ENCODE measurements at regions not wholly inside any gene's neighbourhood (a gene's known extent, or its start where the extent isn't known, plus 50 kb on each side); places are given as distances from the start of the nearest gene placed in this dataset.

DNA sequence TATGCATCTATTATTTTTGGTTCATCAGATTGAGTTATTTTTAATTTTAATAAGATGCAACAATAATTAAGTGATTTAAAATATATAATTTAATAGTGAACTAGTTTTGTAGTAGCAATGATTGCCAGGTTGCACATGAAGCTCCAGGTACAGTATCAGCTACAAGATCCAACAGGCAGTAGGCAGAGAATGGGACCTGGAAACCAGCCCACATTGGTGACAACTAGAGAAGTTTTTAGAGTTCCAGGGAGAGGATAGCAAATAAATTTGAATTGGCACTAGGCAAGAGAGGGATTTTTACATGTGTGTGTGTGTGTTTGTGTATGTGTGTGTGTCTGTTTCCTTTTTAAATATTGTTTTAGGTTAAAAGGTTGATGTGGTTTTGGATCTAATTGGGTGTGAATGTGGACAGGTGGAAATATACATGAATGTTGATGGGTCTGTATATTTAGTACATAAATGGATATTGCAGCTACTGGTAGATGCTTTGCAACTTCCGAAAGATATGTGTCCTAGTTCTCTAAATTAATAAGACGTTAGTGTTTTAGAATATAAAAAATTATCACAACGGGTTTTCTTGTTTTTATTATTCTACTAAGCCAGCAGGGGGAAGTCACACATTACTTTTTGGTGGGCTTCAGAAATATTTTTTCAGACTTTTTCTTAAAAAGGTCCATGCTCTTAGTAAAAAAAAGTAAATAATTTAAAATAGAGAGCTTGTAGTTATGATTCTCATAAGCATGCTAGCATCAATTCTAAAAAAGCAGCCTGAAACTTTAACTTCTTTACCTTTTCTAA is 110.1 kb upstream of the GBE1 start:
- TF ChIP-seq EP300 (IDR thresholded peaks at IDR 0.05; ENCODE audit: borderline replicate concordance), result no peak
- no peak for TF ChIP-seq YY1 (IDR thresholded peaks at IDR 0.05; ENCODE audit: low read depth)
- no peak for TF ChIP-seq TAF1 (IDR thresholded peaks at IDR 0.05; ENCODE audit: low read depth)
- TF ChIP-seq, protein P1, sequence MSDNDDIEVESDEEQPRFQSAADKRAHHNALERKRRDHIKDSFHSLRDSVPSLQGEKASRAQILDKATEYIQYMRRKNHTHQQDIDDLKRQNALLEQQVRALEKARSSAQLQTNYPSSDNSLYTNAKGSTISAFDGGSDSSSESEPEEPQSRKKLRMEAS (IDR thresholded peaks at IDR 0.05), result no peak
